T-helper 2 cell treated with Interferon-gamma antibody and Interleukin-4, amounts not matched to agents 5 μg/mL and 100 μg/mL, for 36 hours (primary cell): ENCODE measurements at regions not wholly inside any gene's neighbourhood (a gene's known extent, or its start where the extent isn't known, plus 50 kb on each side); places are given as distances from the start of the nearest gene placed in this dataset.
"Not testable (repeated sequence)": the region's sequence is repeated elsewhere in the genome, so short reads cannot be mapped to it uniquely, and the experiment has no call there.

ENCODE experiments used
- DNase-seq: peaks from one replicate; pipeline ENCODE4 v3.0.0; 2021; ENCODE audit warnings: low spot score
- H3K27ac Mint-ChIP-seq: one replicate; pipeline ENCODE4 v1.8.0; 2021; ENCODE audit warnings: mild to moderate bottlenecking, mixed read lengths
- H3K27me3 Mint-ChIP-seq: one replicate; pipeline ENCODE4 v1.8.0; 2021; ENCODE audit warnings: low read depth, mixed read lengths
- H3K36me3 Mint-ChIP-seq: one replicate; pipeline ENCODE4 v1.8.0; 2021; ENCODE audit warnings: low read depth, mixed read lengths
- H3K4me1 Mint-ChIP-seq: one replicate; pipeline ENCODE4 v1.8.0; 2021; ENCODE audit warnings: low read depth, mixed read lengths
- H3K4me3 Mint-ChIP-seq: one replicate; pipeline ENCODE4 v1.8.0; 2022; ENCODE audit warnings: mild to moderate bottlenecking, moderate library complexity, mixed read lengths
- H3K9me3 Mint-ChIP-seq: one replicate; pipeline ENCODE4 v1.8.0; 2021; ENCODE audit warnings: mixed read lengths

- no peaks in the 10 kb centered on the region for H3K4me1 Mint-ChIP-seq
- H3K27ac Mint-ChIP-seq = no peak overlapping the region
- H3K27me3 Mint-ChIP-seq = peaks cover 2% of the 10 kb centered on the region
- H3K4me3 Mint-ChIP-seq = no peak overlapping the region
- no peak for DNase-seq
- H3K36me3 Mint-ChIP-seq = no peaks in the 10 kb centered on the region
- H3K9me3 Mint-ChIP-seq = peaks cover 10% of the 10 kb centered on the region
These were observed 71.9 kb downstream of the DYNAP start for GRCh38 chr18:54662986-54663385.

GRCh38 chr18:54669701-54670100, 78.7 kb downstream of the DYNAP start:
- H3K4me3 Mint-ChIP-seq, H3K27me3 Mint-ChIP-seq, DNase-seq, H3K36me3 Mint-ChIP-seq, H3K4me1 Mint-ChIP-seq, H3K27ac Mint-ChIP-seq, H3K9me3 Mint-ChIP-seq: not testable (repeated sequence)

DNA sequence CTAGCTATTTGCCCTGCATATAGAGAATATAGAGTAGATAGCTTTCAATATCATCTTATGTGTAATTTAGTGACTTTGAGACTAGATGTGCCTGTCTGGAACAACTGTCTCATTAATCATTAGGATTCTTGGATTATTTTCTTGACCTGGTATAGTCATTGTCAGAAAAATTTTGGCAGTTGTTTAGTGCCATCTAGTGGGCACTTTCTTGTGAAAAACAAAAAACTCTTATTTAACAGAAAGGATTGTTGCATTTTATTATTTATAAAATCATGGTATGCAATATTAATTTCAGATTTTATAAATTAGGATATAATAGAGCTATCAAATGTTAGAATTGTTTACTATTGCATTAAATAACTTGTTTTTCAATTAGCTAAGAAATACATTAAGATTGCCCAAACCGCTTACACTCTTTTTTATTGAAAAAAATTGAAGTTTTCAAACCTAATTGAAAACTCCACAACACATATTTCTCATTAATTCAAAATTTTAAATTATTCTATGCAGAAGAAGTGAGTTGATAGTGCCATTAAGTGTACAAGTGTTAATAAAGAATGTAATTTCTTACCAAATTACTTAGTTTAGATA, 80.3 kb downstream of the DYNAP start:
- Mint-ChIP-seq H3K4me1 (no peaks in the 10 kb centered on the region), H3K4me3 (no peak overlapping the region), H3K27me3 (peaks cover 6% of the 10 kb centered on the region), H3K27ac (no peak overlapping the region), H3K9me3 (no peaks in the 10 kb centered on the region), H3K36me3 (no peaks in the 10 kb centered on the region)
- DNase-seq = no peak

DNA sequence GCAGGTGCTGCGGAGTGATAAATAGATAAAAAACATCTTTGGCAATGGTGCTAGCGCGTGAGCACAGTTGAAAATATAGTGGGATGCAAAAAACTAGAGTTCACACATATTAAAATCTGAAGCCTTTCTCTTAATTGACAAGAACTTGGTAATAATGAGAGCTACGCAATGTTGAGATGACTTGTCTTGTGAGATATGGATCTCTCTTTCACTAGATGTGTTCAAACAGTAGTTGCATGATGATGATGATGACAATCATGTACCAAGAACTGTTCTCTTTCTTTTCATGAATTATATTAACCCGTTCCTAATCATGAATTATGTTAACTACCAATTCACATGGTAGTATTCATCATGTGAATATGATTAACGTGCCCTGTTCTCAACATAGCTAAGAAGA, 81.1 kb downstream of the DYNAP start:
- H3K27me3 Mint-ChIP-seq = peaks cover 8% of the 10 kb centered on the region
- no peaks in the 10 kb centered on the region for H3K4me1 Mint-ChIP-seq
- H3K4me3 Mint-ChIP-seq = no peak overlapping the region
- H3K36me3 Mint-ChIP-seq = no peaks in the 10 kb centered on the region
- no peak for DNase-seq
- no peaks in the 10 kb centered on the region for H3K9me3 Mint-ChIP-seq
- no peak overlapping the region for H3K27ac Mint-ChIP-seq

GRCh38 chr18:54672846-54673475, 81.9 kb downstream of the DYNAP start:
- peaks cover 8% of the 10 kb centered on the region for H3K27me3 Mint-ChIP-seq
- no peaks in the 10 kb centered on the region for H3K36me3 Mint-ChIP-seq
- H3K9me3 Mint-ChIP-seq = no peaks in the 10 kb centered on the region
- no peaks in the 10 kb centered on the region for H3K4me1 Mint-ChIP-seq
- no peak overlapping the region for H3K4me3 Mint-ChIP-seq
- DNase-seq = no peak
- no peak overlapping the region for H3K27ac Mint-ChIP-seq

DNA sequence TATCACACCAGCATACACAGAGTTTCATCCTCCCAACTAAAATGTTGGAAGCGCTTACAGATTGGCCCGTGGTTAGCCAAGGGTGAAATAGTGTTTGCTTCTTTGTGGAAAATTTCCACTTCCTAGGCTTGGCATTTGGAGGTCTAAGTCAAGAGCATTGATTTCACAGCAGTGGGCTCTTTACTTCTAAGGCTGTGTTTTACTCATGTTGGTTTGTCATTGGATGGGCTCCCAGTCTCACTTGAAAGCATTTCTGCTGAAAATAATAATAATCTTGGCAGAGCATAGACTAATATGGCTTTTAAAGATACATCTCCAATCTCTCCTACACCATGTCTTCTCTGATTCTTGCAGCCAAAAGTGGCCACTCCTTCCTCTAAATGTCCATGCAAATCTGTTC, 82.9 kb downstream of the DYNAP start:
- Mint-ChIP-seq H3K4me3 (no peak overlapping the region), H3K36me3 (no peaks in the 10 kb centered on the region), H3K27me3 (peaks cover 8% of the 10 kb centered on the region), H3K27ac (no peak overlapping the region), H3K9me3 (no peaks in the 10 kb centered on the region), H3K4me1 (no peaks in the 10 kb centered on the region)
- DNase-seq = no peak

- no peak overlapping the region for H3K4me3 Mint-ChIP-seq
- H3K4me1 Mint-ChIP-seq = peaks cover 3% of the 10 kb centered on the region
- H3K36me3 Mint-ChIP-seq = no peaks in the 10 kb centered on the region
- peaks cover 8% of the 10 kb centered on the region for H3K27me3 Mint-ChIP-seq
- no peak overlapping the region for H3K27ac Mint-ChIP-seq
- DNase-seq = no peak
- H3K9me3 Mint-ChIP-seq = no peaks in the 10 kb centered on the region
These were observed 84.0 kb downstream of the DYNAP start for GRCh38 chr18:54675076-54675475.

- Mint-ChIP-seq H3K36me3 (no peaks in the 10 kb centered on the region), H3K4me1 (peaks cover 3% of the 10 kb centered on the region), H3K4me3 (no peak overlapping the region), H3K9me3 (no peaks in the 10 kb centered on the region), H3K27me3 (peaks cover 26% of the 10 kb centered on the region), H3K27ac (no peak overlapping the region)
- DNase-seq = no peak
These were observed 88.5 kb downstream of the DYNAP start for GRCh38 chr18:54679318-54680149.

DNA sequence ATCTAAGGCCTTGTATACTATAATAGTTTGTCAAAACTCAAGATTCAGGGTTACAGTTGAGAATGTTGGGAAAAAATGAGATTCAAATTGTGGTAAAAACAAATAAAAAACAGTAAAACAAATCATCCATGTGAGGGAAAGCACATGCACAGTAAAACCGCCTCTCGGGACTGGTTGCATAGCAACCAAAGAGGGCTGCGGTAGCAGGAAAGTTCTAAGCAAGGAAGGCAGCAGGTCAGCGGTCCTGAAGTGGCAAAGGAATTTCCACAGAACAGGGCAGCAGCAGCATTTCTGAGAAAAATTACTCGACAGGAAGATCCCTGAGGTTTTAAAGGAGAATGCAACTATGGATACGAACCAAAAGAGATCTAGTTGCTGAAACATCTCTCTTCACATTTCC, 93.7 kb downstream of the DYNAP start:
- Mint-ChIP-seq H3K27me3 (peaks cover 41% of the 10 kb centered on the region), H3K27ac (no peak overlapping the region), H3K36me3 (no peaks in the 10 kb centered on the region), H3K9me3 (no peaks in the 10 kb centered on the region), H3K4me3 (no peak overlapping the region), H3K4me1 (peaks cover 3% of the 10 kb centered on the region)
- DNase-seq = no peak

DNA sequence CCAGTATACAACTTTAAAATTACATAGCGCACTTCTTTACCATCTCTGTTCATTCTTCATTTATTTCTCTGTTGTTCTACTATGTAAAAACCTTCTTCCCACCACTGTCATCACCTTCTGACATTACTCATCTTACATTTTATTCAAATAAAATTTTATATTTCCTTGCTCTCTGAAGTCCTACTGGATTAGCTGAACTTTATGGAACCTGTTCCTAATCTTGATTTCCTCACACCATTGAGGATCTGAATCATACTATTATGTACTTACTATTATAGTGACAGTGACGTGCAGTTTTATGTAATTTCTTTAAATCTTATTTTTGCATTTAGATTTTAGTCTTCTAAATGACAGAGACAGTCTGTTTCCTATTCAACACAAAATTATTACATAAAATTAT, 98.3 kb downstream of the DYNAP start:
- Mint-ChIP-seq H3K36me3 (no peaks in the 10 kb centered on the region), H3K4me1 (peaks cover 3% of the 10 kb centered on the region)

GRCh38 chr18:54690198-54690597, 99.2 kb downstream of the DYNAP start:
- H3K27ac Mint-ChIP-seq = no peak overlapping the region
- no peaks in the 10 kb centered on the region for H3K9me3 Mint-ChIP-seq
- no peak overlapping the region for H3K4me3 Mint-ChIP-seq
- peaks cover 35% of the 10 kb centered on the region for H3K27me3 Mint-ChIP-seq
- DNase-seq = no peak
- H3K36me3 Mint-ChIP-seq = no peaks in the 10 kb centered on the region
- no peaks in the 10 kb centered on the region for H3K4me1 Mint-ChIP-seq

More for the DNA sequence above, 98.3 kb downstream of the DYNAP start:
- Mint-ChIP-seq H3K9me3 (no peaks in the 10 kb centered on the region), H3K27ac (no peak overlapping the region), H3K27me3 (peaks cover 39% of the 10 kb centered on the region), H3K4me3 (no peak overlapping the region)
- no peak for DNase-seq

- Mint-ChIP-seq H3K9me3 (no peaks in the 10 kb centered on the region), H3K36me3 (no peaks in the 10 kb centered on the region), H3K4me3 (no peak overlapping the region), H3K27me3 (peaks cover 39% of the 10 kb centered on the region), H3K27ac (no peak overlapping the region), H3K4me1 (no peaks in the 10 kb centered on the region)
- no peak for DNase-seq
These were observed 101.4 kb downstream of the DYNAP start for GRCh38 chr18:54692463-54692862.

- Mint-ChIP-seq H3K4me1 (no peaks in the 10 kb centered on the region), H3K36me3 (no peaks in the 10 kb centered on the region), H3K4me3 (no peak overlapping the region), H3K27ac (no peak overlapping the region), H3K27me3 (peaks cover 39% of the 10 kb centered on the region), H3K9me3 (no peaks in the 10 kb centered on the region)
- no peak for DNase-seq
These were observed 105.7 kb downstream of the DYNAP start for GRCh38 chr18:54696616-54697293.

GRCh38 chr18:54700580-54700979, 109.5 kb downstream of the DYNAP start:
- Mint-ChIP-seq H3K27ac (no peak overlapping the region), H3K4me1 (no peaks in the 10 kb centered on the region), H3K36me3 (no peaks in the 10 kb centered on the region), H3K27me3 (peaks cover 40% of the 10 kb centered on the region), H3K9me3 (no peaks in the 10 kb centered on the region), H3K4me3 (no peak overlapping the region)
- DNase-seq = no peak
